ENCODE measurements at regions not wholly inside any gene's neighbourhood (a gene's known extent, or its start where the extent isn't known, plus 50 kb on each side); places are given as distances from the start of the nearest gene placed in this dataset.
"Not testable (repeated sequence)": the region's sequence is repeated elsewhere in the genome, so short reads cannot be mapped to it uniquely, and the experiment has no call there.

- Mint-ChIP-seq H3K36me3 (no peaks in the 10 kb centered on the region), H3K4me3 (no peak overlapping the region), H3K4me1 (peaks cover 3% of the 10 kb centered on the region), H3K27me3 (ENCODE audit: low read depth) (no peaks in the 10 kb centered on the region), H3K9me3 (peaks cover 4% of the 10 kb centered on the region), H3K27ac (no peak overlapping the region)
- no peak for DNase-seq (ENCODE audit: low spot score in 2 of 2, unreplicated experiment in 2 of 2)
- no peak for TF ChIP-seq CTCF (IDR thresholded peaks at IDR 0.05; ENCODE audit: unreplicated experiment)
Observed at GRCh38 chr3:89957451-89957850, 850.0 kb downstream of the EPHA3 start.

- not testable (repeated sequence) for H3K4me1 Mint-ChIP-seq; DNase-seq (ENCODE audit: low spot score in 2 of 2, unreplicated experiment in 2 of 2); H3K4me3 Mint-ChIP-seq; H3K9me3 Mint-ChIP-seq; H3K27me3 Mint-ChIP-seq (ENCODE audit: low read depth); H3K27ac Mint-ChIP-seq; H3K36me3 Mint-ChIP-seq
Observed at GRCh38 chr3:89958163-89958562, 850.7 kb downstream of the EPHA3 start.

GRCh38 chr3:89964347-89964746, 856.9 kb downstream of the EPHA3 start:
- DNase-seq (ENCODE audit: low spot score in 2 of 2, unreplicated experiment in 2 of 2) = no peak
- H3K9me3 Mint-ChIP-seq = peaks cover 13% of the 10 kb centered on the region
- no peak overlapping the region for H3K4me3 Mint-ChIP-seq
- H3K27ac Mint-ChIP-seq = no peak overlapping the region
- no peaks in the 10 kb centered on the region for H3K27me3 Mint-ChIP-seq (ENCODE audit: low read depth)
- no peaks in the 10 kb centered on the region for H3K36me3 Mint-ChIP-seq
- H3K4me1 Mint-ChIP-seq = no peaks in the 10 kb centered on the region
- no peak for TF ChIP-seq CTCF (IDR thresholded peaks at IDR 0.05; ENCODE audit: unreplicated experiment)

GRCh38 chr3:89966877-89967665, 859.6 kb downstream of the EPHA3 start:
- TF ChIP-seq CTCF (IDR thresholded peaks at IDR 0.05; ENCODE audit: unreplicated experiment) = no peak

GRCh38 chr3:89971329-89971728, 863.9 kb downstream of the EPHA3 start:
- DNase-seq (ENCODE audit: low spot score in 2 of 2, unreplicated experiment in 2 of 2) = no peak
- peaks cover 5% of the 10 kb centered on the region for H3K4me1 Mint-ChIP-seq
- no peak overlapping the region for H3K4me3 Mint-ChIP-seq
- H3K27ac Mint-ChIP-seq = no peak overlapping the region
- H3K9me3 Mint-ChIP-seq = peaks cover 4% of the 10 kb centered on the region
- H3K36me3 Mint-ChIP-seq = no peaks in the 10 kb centered on the region
- no peak for TF ChIP-seq CTCF (IDR thresholded peaks at IDR 0.05; ENCODE audit: unreplicated experiment)
- no peaks in the 10 kb centered on the region for H3K27me3 Mint-ChIP-seq (ENCODE audit: low read depth)

More at GRCh38 chr3:89966877-89967665, 859.6 kb downstream of the EPHA3 start:
- no peaks in the 10 kb centered on the region for H3K27me3 Mint-ChIP-seq (ENCODE audit: low read depth)
- no peak overlapping the region for H3K27ac Mint-ChIP-seq
- peaks cover 13% of the 10 kb centered on the region for H3K9me3 Mint-ChIP-seq
- H3K4me1 Mint-ChIP-seq = no peaks in the 10 kb centered on the region
- H3K36me3 Mint-ChIP-seq = no peaks in the 10 kb centered on the region
- H3K4me3 Mint-ChIP-seq = no peak overlapping the region
- no peak for DNase-seq (ENCODE audit: low spot score in 2 of 2, unreplicated experiment in 2 of 2)

- Mint-ChIP-seq H3K36me3 (no peaks in the 10 kb centered on the region), H3K9me3 (peaks cover 1% of the 10 kb centered on the region), H3K4me1 (peaks cover 5% of the 10 kb centered on the region), H3K4me3 (no peak overlapping the region), H3K27ac (no peak overlapping the region), H3K27me3 (ENCODE audit: low read depth) (no peaks in the 10 kb centered on the region)
- TF ChIP-seq CTCF (IDR thresholded peaks at IDR 0.05; ENCODE audit: unreplicated experiment) = no peak
- DNase-seq (ENCODE audit: low spot score in 2 of 2, unreplicated experiment in 2 of 2) = no peak
Observed at GRCh38 chr3:89973156-89973555, 865.7 kb downstream of the EPHA3 start.
